Endodermal cell (in vitro differentiated cells): ENCODE measurements at regions not wholly inside any gene's neighbourhood (a gene's known extent, or its start where the extent isn't known, plus 50 kb on each side); places are given as distances from the start of the nearest gene placed in this dataset.
A peak's percentile ranks its signal among the peaks of the same experiment; 100 is the strongest.

Experiments
- DNase-seq: peaks from one replicate; pipeline ENCODE4 v3.0.0-alpha.2; 2017
- H3K27ac ChIP-seq: 2 replicates; pipeline ENCODE4 v1.5.1; 2013; ENCODE audit warnings: mild to moderate bottlenecking, low read depth, low read length, moderate library complexity
- H3K27me3 ChIP-seq: 2 replicates; pipeline ENCODE4 v1.6.1; 2013; ENCODE audit warnings: mild to moderate bottlenecking, low read length, moderate library complexity; ENCODE audit not compliant: insufficient read depth, control insufficient read depth, poor library complexity, severe bottlenecking
- H3K36me3 ChIP-seq: 2 replicates; pipeline ENCODE4 v1.7.0; 2013; ENCODE audit warnings: mild to moderate bottlenecking, low read length, moderate library complexity; ENCODE audit not compliant: control insufficient read depth, insufficient read depth
- H3K4me1 ChIP-seq: one replicate; pipeline ENCODE4 v1.7.0; 2013; ENCODE audit warnings: low read length; ENCODE audit not compliant: control insufficient read depth, insufficient read depth
- H3K4me3 ChIP-seq: 2 replicates; pipeline ENCODE4 v1.5.1; 2013; ENCODE audit warnings: mild to moderate bottlenecking, low read length, moderate library complexity
- H3K9ac ChIP-seq: 2 replicates; pipeline ENCODE4 v1.6.1; 2013; ENCODE audit warnings: mild to moderate bottlenecking, low read length, moderate library complexity; ENCODE audit not compliant: poor library complexity, severe bottlenecking; ENCODE audit errors: extremely low read depth
- H3K9me3 ChIP-seq: 2 replicates; pipeline ENCODE4 v1.6.1; 2013; ENCODE audit warnings: mild to moderate bottlenecking, low read length, moderate library complexity; ENCODE audit not compliant: control insufficient read depth
- H3K27ac Mint-ChIP-seq: 2 replicates; pipeline ENCODE4 v1.8.0; 2020; ENCODE audit warnings: mixed read lengths
- H3K27me3 Mint-ChIP-seq: 2 replicates; pipeline ENCODE4 v1.8.0; 2021; ENCODE audit warnings: mild to moderate bottlenecking, mixed read lengths; ENCODE audit not compliant: insufficient read depth
- H3K36me3 Mint-ChIP-seq: 2 replicates; pipeline ENCODE4 v1.8.0; 2020; ENCODE audit warnings: low read depth, mixed read lengths
- H3K4me1 Mint-ChIP-seq: 2 replicates; pipeline ENCODE4 v1.8.0; 2020; ENCODE audit warnings: mixed read lengths
- H3K4me3 Mint-ChIP-seq: 2 replicates; pipeline ENCODE4 v1.8.0; 2020; ENCODE audit warnings: mild to moderate bottlenecking, moderate library complexity, mixed read lengths
- H3K9me3 Mint-ChIP-seq: 2 replicates; pipeline ENCODE4 v1.8.0; 2020; ENCODE audit warnings: mild to moderate bottlenecking, mixed read lengths
- CTCF ChIP-seq: fragments of 200-600 bp; sonication (generic); conservative IDR thresholded peaks from 2 replicates; pipeline ENCODE4 v1.5.0; 2021; ENCODE audit warnings: antibody characterized with exemption, mild to moderate bottlenecking
- WGBS, 2 experiments: methylation state at CpG; one replicate each; pipeline versions ENCODE4 v1.1.5 to v1.1.7; 2013; ENCODE audit warnings: missing lambda C conversion rate in 2 of 2, mixed read lengths in 1 of 2; ENCODE audit not compliant: insufficient coverage in 1 of 2, insufficient read length in 1 of 2; 5-methylcytosine and 5-hydroxymethylcytosine counted together

GRCh38 chr3:48088749-48089466, 72.7 kb upstream of the MAP4 start:
- WGBS, 2 experiments: 0% methylated on average over 22 to 79 of the region's 79 CpGs

GRCh38 chr3:48088056-48088748, 72.0 kb upstream of the MAP4 start:
- peak overlapping the region; percentile 97 for H3K27ac Mint-ChIP-seq

More at GRCh38 chr3:48088749-48089466, 72.7 kb upstream of the MAP4 start:
- H3K4me3 ChIP-seq: peak overlapping the region; percentile 92
- no peaks in the 10 kb centered on the region for H3K4me1 ChIP-seq
- no peaks in the 10 kb centered on the region for H3K27me3 ChIP-seq
- peak overlapping the region; percentile 99 for H3K27ac Mint-ChIP-seq
- peak overlapping the region; percentile 99 for H3K4me3 Mint-ChIP-seq
- H3K9me3 Mint-ChIP-seq: no peaks in the 10 kb centered on the region
- H3K9me3 ChIP-seq: no peaks in the 10 kb centered on the region
- peak; percentile 98 for DNase-seq
- H3K4me1 Mint-ChIP-seq: peaks cover 22% of the 10 kb centered on the region
- H3K36me3 Mint-ChIP-seq: peaks cover 10% of the 10 kb centered on the region
- peak overlapping the region; percentile 82 for H3K9ac ChIP-seq
- peaks cover 11% of the 10 kb centered on the region for H3K36me3 ChIP-seq
- no peaks in the 10 kb centered on the region for H3K27me3 Mint-ChIP-seq
- peak; percentile 36 for TF ChIP-seq CTCF
- H3K27ac ChIP-seq: peak overlapping the region; percentile 98

DNA sequence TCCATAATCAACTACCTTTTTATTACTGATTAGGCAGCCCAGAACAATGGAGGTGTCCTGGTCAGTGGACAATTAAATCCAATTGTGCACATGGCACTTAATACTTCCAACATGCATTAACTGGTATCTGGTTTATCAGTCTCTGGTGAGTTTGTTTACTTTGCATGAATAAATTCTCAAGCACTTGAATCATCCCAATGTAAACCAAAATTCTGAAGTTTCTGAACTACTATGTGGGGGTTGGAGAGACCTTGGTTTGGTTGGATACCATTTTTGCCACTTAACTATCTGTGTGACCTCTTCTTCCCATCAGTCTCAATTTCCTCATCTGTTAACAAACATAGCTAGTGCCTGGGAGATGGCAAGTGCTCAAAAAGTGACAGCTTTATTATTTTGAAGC, 70.5 kb upstream of the MAP4 start:
- DNase-seq: no peak
- H3K9me3 ChIP-seq: no peaks in the 10 kb centered on the region
- Mint-ChIP-seq H3K27me3 (no peaks in the 10 kb centered on the region), H3K36me3 (peaks cover 15% of the 10 kb centered on the region), H3K4me3 (peak overlapping the region; percentile 99), H3K4me1 (peaks cover 22% of the 10 kb centered on the region), H3K27ac (peak overlapping the region; percentile 97), H3K9me3 (no peaks in the 10 kb centered on the region)
- peak overlapping the region; percentile 92 for H3K4me3 ChIP-seq
- H3K9ac ChIP-seq: peak overlapping the region; percentile 80
- H3K27me3 ChIP-seq: no peaks in the 10 kb centered on the region
- no peak overlapping the region for H3K27ac ChIP-seq
- H3K4me1 ChIP-seq: no peaks in the 10 kb centered on the region
- H3K36me3 ChIP-seq: peaks cover 28% of the 10 kb centered on the region
- no peak for TF ChIP-seq CTCF

More at GRCh38 chr3:48088056-48088748, 72.0 kb upstream of the MAP4 start:
- Histone ChIP-seq H3K4me3 (peak overlapping the region; percentile 92), H3K36me3 (peaks cover 15% of the 10 kb centered on the region), H3K4me1 (no peaks in the 10 kb centered on the region), H3K9me3 (no peaks in the 10 kb centered on the region), H3K27me3 (no peaks in the 10 kb centered on the region), H3K27ac (peak overlapping the region; percentile 80), H3K9ac (peak overlapping the region; percentile 80)
- H3K4me1 Mint-ChIP-seq: peaks cover 22% of the 10 kb centered on the region
- H3K4me3 Mint-ChIP-seq: peak overlapping the region; percentile 99
- no peaks in the 10 kb centered on the region for H3K9me3 Mint-ChIP-seq
- peaks cover 10% of the 10 kb centered on the region for H3K36me3 Mint-ChIP-seq
- no peak for TF ChIP-seq CTCF
- no peaks in the 10 kb centered on the region for H3K27me3 Mint-ChIP-seq
- 0 to 10% methylated on average over 2 to 38 of the region's 40 CpGs for WGBS, 2 experiments
- no peak for DNase-seq
